DOHH2 (cell line): ENCODE measurements at regions not wholly inside any gene's neighbourhood (a gene's known extent, or its start where the extent isn't known, plus 50 kb on each side); places are given as distances from the start of the nearest gene placed in this dataset.

Source experiments
- EZH2phosphoT487 ChIP-seq: fragments of 200-600 bp; sonication (generic); IDR thresholded peaks from 2 replicates; pipeline ENCODE4 v1.6.1; 2017; ENCODE audit warnings: borderline replicate concordance, mild to moderate bottlenecking, antibody characterized with exemption, low read length, moderate library complexity, mixed read lengths
- TF ChIP-seq, protein P1 (sequence below): fragments of 200-600 bp; sonication (generic); IDR thresholded peaks from one replicate; pipeline ENCODE4 v1.5.1; 2014; ENCODE audit warnings: antibody characterized with exemption, mild to moderate bottlenecking, low read depth, low read length; ENCODE audit not compliant: poor library complexity, severe bottlenecking

DNA sequence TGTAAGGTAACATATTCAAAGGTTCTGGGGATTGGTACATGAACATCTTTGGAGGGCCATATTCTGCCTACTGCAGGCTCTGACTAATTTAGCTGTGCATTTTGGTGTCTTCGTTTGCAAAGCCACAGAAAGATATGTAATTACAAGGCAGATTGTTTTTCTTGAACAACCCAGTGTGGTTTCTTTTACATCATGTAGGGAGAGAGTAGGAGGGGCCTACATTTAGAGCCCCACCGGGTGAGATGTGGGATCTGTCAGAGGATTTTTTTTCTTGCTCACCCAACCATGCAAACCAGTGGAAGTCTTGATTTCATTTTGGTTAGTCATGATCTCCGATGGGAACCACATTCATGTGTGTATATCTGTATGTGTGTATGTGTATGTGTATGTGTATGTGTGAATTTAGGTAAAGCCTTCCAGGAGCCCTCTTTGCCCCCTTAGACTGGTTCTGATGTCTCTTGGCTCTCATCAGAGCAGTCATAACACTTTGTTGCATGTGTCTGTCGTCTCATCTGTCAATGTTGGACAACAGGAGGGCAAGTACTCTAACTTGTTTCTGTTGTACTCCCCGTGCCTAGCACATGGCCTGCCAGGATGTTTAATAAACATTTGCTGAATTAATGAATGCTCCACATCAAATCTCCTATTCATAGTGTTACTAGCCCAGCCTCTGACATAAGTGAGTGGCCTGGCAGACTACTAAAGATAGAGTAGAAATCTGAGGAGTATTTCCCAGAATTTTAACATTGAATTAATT lies 239.9 kb downstream of the MTX2 start:
- TF ChIP-seq, protein P1, sequence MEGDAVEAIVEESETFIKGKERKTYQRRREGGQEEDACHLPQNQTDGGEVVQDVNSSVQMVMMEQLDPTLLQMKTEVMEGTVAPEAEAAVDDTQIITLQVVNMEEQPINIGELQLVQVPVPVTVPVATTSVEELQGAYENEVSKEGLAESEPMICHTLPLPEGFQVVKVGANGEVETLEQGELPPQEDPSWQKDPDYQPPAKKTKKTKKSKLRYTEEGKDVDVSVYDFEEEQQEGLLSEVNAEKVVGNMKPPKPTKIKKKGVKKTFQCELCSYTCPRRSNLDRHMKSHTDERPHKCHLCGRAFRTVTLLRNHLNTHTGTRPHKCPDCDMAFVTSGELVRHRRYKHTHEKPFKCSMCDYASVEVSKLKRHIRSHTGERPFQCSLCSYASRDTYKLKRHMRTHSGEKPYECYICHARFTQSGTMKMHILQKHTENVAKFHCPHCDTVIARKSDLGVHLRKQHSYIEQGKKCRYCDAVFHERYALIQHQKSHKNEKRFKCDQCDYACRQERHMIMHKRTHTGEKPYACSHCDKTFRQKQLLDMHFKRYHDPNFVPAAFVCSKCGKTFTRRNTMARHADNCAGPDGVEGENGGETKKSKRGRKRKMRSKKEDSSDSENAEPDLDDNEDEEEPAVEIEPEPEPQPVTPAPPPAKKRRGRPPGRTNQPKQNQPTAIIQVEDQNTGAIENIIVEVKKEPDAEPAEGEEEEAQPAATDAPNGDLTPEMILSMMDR = no peak
- no peak for TF ChIP-seq EZH2phosphoT487
